ENCODE measurements at regions not wholly inside any gene's neighbourhood (a gene's known extent, or its start where the extent isn't known, plus 50 kb on each side); places are given as distances from the start of the nearest gene placed in this dataset.

GRCh38 chr15:31887246-31887645 is 143.1 kb upstream of the CHRNA7 start:
- ChIA-PET POLR2A (no interaction called here), CTCF (interaction anchor here (1.4 kb wide), 1 partner anchor 10 kb away, joined by 4 read pairs; no protein-coding TSS in a partner anchor)
- Histone ChIP-seq H3K9ac (replicated peaks; ENCODE audit: extremely low read depth, insufficient read depth, low read length) (no peak overlapping the region), H3K4me3 (replicated peaks in 1 of 3; ENCODE audit: insufficient read depth in 1 of 3, low read depth in 1 of 3, low read length in 3 of 3) (no peak overlapping the region), H3K27me3 (ENCODE audit: control insufficient read depth in 2 of 2, insufficient read depth in 2 of 2, low read length in 2 of 2) (no peaks in the 10 kb centered on the region), H3K79me2 (ENCODE audit: control insufficient read depth, insufficient read depth, low read length) (no peaks in the 10 kb centered on the region), H4K20me1 (replicated peaks; ENCODE audit: control insufficient read depth, extremely low read depth, insufficient read depth, low read length) (no peaks in the 10 kb centered on the region), H2AFZ (ENCODE audit: low read depth, low read length) (no peak overlapping the region), H3K27ac (ENCODE audit: insufficient read depth, low read depth, low read length) (no peak overlapping the region), H3K9me1 (replicated peaks; ENCODE audit: control insufficient read depth, extremely low read depth, insufficient read depth, low read length) (no peaks in the 10 kb centered on the region), H3K36me3 (ENCODE audit: control insufficient read depth in 2 of 2, extremely low read depth in 1 of 2, insufficient read depth in 2 of 2, low read length in 2 of 2) (no peaks in the 10 kb centered on the region), H3K9me3 (replicated peaks; ENCODE audit: control insufficient read depth, insufficient read depth, low read length) (no peaks in the 10 kb centered on the region), H3K4me2 (ENCODE audit: insufficient read depth, low read length) (no peak overlapping the region), H3K4me1 (ENCODE audit: control insufficient read depth, extremely low read depth, insufficient read depth, low read length) (no peaks in the 10 kb centered on the region)
- FAIRE-seq (no peak), DNase-seq (ENCODE audit: low read depth, low spot score) (no peak)
- BruUV-seq (replicated peaks), result no TSS peak
- TF ChIP-seq MAX (IDR thresholded peaks at IDR 0.05; ENCODE audit: insufficient read depth, insufficient read length) (no peak), POLR2A (IDR thresholded peaks at IDR 0.05; ENCODE audit: low read depth, low read length) (no peak), FOS (IDR thresholded peaks at IDR 0.05; ENCODE audit: borderline replicate concordance, insufficient read depth, low read length) (no peak), MYC (IDR thresholded peaks at IDR 0.05; ENCODE audit: low read depth, low read length) (no peak)
- intact Hi-C loops (cut with micrococcal nuclease) (no loop called here), dilution Hi-C loops (cut with MboI; ENCODE audit: extremely low pct_ligation_motif_present, low sequenced_read_pairs) (no loop called here)

DNA sequence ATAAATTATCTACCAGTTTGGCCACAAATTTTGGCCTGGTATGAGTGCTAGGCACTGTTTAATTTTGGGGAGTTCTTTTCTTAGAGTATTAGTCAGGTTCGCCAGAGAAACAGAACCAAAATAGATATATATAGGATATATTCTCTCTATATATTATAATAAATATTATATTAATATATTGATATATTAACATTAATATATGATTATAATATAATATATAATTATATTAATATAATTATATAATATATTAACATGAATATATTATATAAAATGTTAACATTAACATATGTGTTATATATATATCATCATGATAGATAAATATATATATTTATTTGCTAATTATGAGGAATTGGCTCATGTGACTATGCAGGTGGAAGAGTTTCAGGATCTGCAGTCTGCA is 137.8 kb upstream of the CHRNA7 start:
- Histone ChIP-seq H3K4me2 (ENCODE audit: insufficient read depth, low read length) (no peak overlapping the region), H3K9ac (replicated peaks; ENCODE audit: extremely low read depth, insufficient read depth, low read length) (no peak overlapping the region), H3K27me3 (ENCODE audit: control insufficient read depth in 2 of 2, insufficient read depth in 2 of 2, low read length in 2 of 2) (no peaks in the 10 kb centered on the region), H3K9me3 (replicated peaks; ENCODE audit: control insufficient read depth, insufficient read depth, low read length) (no peaks in the 10 kb centered on the region), H2AFZ (ENCODE audit: low read depth, low read length) (no peak overlapping the region), H4K20me1 (replicated peaks; ENCODE audit: control insufficient read depth, extremely low read depth, insufficient read depth, low read length) (no peaks in the 10 kb centered on the region), H3K4me1 (ENCODE audit: control insufficient read depth, extremely low read depth, insufficient read depth, low read length) (no peaks in the 10 kb centered on the region), H3K36me3 (ENCODE audit: control insufficient read depth in 2 of 2, extremely low read depth in 1 of 2, insufficient read depth in 2 of 2, low read length in 2 of 2) (no peaks in the 10 kb centered on the region), H3K4me3 (replicated peaks in 1 of 3; ENCODE audit: insufficient read depth in 1 of 3, low read depth in 1 of 3, low read length in 3 of 3) (no peak overlapping the region), H3K9me1 (replicated peaks; ENCODE audit: control insufficient read depth, extremely low read depth, insufficient read depth, low read length) (no peaks in the 10 kb centered on the region), H3K27ac (ENCODE audit: insufficient read depth, low read depth, low read length) (no peak overlapping the region), H3K79me2 (ENCODE audit: control insufficient read depth, insufficient read depth, low read length) (no peaks in the 10 kb centered on the region)
- TF ChIP-seq JUN (IDR thresholded peaks at IDR 0.05; ENCODE audit: borderline replicate concordance, insufficient read depth, insufficient read length, low read depth) (no peak), FOS (IDR thresholded peaks at IDR 0.05; ENCODE audit: borderline replicate concordance, insufficient read depth, low read length) (no peak), EZH2 (IDR thresholded peaks at IDR 0.05; ENCODE audit: borderline replicate concordance, low read depth, low read length, severe bottlenecking) (no peak), MYC (IDR thresholded peaks at IDR 0.05; ENCODE audit: low read depth, low read length) (no peak), POLR2AphosphoS5 (IDR thresholded peaks at IDR 0.05; ENCODE audit: insufficient read depth, low read depth, low read length) (no peak), MAX (IDR thresholded peaks at IDR 0.05; ENCODE audit: insufficient read depth, insufficient read length) (no peak), GATA2 (IDR thresholded peaks at IDR 0.05; ENCODE audit: insufficient read depth, insufficient read length, low read depth, low read length) (no peak), POLR2A (IDR thresholded peaks at IDR 0.05; ENCODE audit: low read depth, low read length) (no peak)
- TF ChIP-seq, protein P1, sequence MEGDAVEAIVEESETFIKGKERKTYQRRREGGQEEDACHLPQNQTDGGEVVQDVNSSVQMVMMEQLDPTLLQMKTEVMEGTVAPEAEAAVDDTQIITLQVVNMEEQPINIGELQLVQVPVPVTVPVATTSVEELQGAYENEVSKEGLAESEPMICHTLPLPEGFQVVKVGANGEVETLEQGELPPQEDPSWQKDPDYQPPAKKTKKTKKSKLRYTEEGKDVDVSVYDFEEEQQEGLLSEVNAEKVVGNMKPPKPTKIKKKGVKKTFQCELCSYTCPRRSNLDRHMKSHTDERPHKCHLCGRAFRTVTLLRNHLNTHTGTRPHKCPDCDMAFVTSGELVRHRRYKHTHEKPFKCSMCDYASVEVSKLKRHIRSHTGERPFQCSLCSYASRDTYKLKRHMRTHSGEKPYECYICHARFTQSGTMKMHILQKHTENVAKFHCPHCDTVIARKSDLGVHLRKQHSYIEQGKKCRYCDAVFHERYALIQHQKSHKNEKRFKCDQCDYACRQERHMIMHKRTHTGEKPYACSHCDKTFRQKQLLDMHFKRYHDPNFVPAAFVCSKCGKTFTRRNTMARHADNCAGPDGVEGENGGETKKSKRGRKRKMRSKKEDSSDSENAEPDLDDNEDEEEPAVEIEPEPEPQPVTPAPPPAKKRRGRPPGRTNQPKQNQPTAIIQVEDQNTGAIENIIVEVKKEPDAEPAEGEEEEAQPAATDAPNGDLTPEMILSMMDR (IDR thresholded peaks at IDR 0.05; ENCODE audit: extremely low read depth in 1 of 2, insufficient read depth in 1 of 2, low read depth in 1 of 2, low read length in 2 of 2), result no peak
- intact Hi-C loops (cut with micrococcal nuclease), result no loop called here
- ChIA-PET POLR2A (no interaction called here), CTCF (no interaction called here)
- DNase-seq (ENCODE audit: low read depth, low spot score) (no peak), FAIRE-seq (no peak)
- no TSS peak for BruUV-seq (replicated peaks)
- dilution Hi-C loops (cut with MboI; ENCODE audit: extremely low pct_ligation_motif_present, low sequenced_read_pairs), result no loop called here

Data from endothelial cell of umbilical vein (primary cell).